ENCODE measurements at regions not wholly inside any gene's neighbourhood (a gene's known extent, or its start where the extent isn't known, plus 50 kb on each side); places are given as distances from the start of the nearest gene placed in this dataset.
A peak's percentile ranks its signal among the peaks of the same experiment; 100 is the strongest.
"Not testable (repeated sequence)": the region's sequence is repeated elsewhere in the genome, so short reads cannot be mapped to it uniquely, and the experiment has no call there.

DNA sequence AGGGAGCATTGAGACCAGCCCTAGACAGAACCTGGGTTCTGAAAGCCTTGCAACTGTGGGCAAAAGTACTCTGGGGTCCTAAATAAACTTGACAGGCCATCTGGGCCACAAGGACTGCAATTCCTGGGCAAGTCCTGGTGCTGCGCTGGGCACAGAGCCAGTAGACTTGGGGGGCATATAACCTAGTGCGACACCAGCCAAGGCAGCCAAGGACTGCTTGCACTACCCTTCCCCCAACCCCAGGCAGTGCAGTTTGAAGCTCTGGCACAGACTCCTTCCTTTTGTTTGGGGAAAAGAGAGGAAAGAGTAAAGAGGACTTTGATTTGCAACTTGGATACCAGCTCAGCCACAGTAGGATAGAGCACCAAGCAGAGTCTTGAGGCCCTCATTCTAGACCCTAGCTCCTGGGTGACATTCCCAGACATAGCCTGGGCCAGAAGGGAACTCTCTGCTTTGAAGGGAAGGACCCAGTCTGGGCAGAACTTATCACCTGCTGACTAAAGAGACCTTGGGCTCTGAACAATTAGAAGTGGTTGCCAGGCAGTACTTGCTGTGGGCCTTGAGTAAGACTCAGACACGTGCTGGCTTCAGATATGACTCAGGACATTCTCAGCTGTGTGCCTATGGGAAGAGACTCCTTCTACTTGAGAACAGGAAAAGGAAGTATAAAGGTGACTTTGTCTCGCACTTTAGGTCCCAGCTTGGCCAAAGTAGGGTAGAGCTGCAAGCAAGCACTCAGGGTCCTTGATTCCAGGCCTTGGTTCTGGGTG is 522.8 kb downstream of the GLUD2 start:
- no peak for DNase-seq (ENCODE audit: low spot score)
- TF ChIP-seq, protein P1, sequence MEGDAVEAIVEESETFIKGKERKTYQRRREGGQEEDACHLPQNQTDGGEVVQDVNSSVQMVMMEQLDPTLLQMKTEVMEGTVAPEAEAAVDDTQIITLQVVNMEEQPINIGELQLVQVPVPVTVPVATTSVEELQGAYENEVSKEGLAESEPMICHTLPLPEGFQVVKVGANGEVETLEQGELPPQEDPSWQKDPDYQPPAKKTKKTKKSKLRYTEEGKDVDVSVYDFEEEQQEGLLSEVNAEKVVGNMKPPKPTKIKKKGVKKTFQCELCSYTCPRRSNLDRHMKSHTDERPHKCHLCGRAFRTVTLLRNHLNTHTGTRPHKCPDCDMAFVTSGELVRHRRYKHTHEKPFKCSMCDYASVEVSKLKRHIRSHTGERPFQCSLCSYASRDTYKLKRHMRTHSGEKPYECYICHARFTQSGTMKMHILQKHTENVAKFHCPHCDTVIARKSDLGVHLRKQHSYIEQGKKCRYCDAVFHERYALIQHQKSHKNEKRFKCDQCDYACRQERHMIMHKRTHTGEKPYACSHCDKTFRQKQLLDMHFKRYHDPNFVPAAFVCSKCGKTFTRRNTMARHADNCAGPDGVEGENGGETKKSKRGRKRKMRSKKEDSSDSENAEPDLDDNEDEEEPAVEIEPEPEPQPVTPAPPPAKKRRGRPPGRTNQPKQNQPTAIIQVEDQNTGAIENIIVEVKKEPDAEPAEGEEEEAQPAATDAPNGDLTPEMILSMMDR (IDR thresholded peaks at IDR 0.05; ENCODE audit: borderline replicate concordance, control extremely low read depth, extremely low read depth, insufficient read depth, missing control alignments), result no peak
- in situ Hi-C loops (cut with MboI; ENCODE audit: low sequenced_read_pairs, unreplicated experiment), result loop anchor here (10.0 kb wide), 1 partner anchor 785 kb away; no protein-coding TSS in a partner anchor

DNA sequence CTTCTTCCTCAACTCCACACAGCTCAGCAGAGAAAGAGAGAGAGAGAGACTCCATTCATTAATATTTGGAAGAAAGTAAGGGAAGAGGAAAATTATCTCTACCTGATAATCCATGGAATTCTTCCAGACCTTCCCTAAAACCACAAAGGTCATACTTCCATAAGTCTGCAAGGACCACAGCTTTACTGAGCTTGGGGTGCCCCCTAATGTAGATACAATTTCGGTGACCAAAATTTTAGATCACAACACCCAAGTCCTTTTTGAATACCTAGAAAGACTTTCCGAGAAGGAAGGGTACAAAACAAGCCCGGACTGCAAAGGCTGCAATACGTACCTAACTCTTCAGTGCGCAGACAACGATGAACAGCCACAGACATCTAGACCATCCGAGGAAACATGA is 523.9 kb downstream of the GLUD2 start:
- TF ChIP-seq, protein P1 (IDR thresholded peaks at IDR 0.05; ENCODE audit: borderline replicate concordance, control extremely low read depth, extremely low read depth, insufficient read depth, missing control alignments), result no peak
- in situ Hi-C loops (cut with MboI; ENCODE audit: low sequenced_read_pairs, unreplicated experiment), result loop anchor here (10.0 kb wide), 1 partner anchor 787 kb away; no protein-coding TSS in a partner anchor
- no peak for DNase-seq (ENCODE audit: low spot score)

- not testable (repeated sequence) for DNase-seq (ENCODE audit: low spot score)
- in situ Hi-C loops (cut with MboI; ENCODE audit: low sequenced_read_pairs, unreplicated experiment), result loop anchor here (10.0 kb wide), 1 partner anchor 790 kb away; no protein-coding TSS in a partner anchor
These were observed 527.0 kb downstream of the GLUD2 start for GRCh38 chrX:121574384-121574783.

DNA sequence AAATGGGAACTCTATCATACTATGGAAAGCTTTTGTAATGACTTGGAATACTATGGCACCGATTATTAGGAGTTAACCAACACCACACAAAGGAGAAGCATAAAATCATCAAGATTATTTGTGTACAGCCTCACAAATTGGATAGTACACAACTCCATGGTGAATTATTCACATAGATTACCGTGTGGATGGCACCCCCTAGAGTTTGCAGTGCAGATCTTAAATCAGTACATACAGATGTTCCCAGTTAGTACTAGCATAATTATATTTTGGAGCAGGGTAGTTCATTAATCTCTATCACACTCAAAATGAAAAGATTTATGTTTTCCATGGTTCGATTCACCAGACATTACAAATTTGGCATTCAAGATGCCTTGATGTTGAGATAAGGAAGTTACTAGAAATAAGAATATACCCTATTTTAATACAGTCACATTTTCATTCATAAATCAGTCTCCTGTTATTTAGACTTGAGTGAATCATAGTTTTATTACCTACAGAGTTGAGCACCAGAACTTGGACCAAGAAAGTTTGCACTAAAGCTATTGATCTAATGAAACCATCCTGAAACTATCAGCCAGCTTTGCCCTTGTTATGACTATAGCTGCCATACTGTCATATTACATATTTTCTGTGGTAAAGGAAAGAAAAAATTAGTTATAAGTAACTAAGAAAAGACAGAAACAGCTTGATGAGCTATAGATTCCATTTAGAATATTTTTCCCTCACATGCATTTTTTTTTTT is 531.8 kb downstream of the GLUD2 start:
- in situ Hi-C loops (cut with MboI; ENCODE audit: low sequenced_read_pairs, unreplicated experiment), result loop anchor here (10.0 to 25.0 kb wide), 2 partner anchors 267 to 794 kb away; no protein-coding TSS in a partner anchor
- TF ChIP-seq, protein P1 (IDR thresholded peaks at IDR 0.05; ENCODE audit: borderline replicate concordance, control extremely low read depth, extremely low read depth, insufficient read depth, missing control alignments), result peak; percentile 49
- no peak for DNase-seq (ENCODE audit: low spot score)

GRCh38 chrX:121581885-121582284 is 534.5 kb downstream of the GLUD2 start:
- in situ Hi-C loops (cut with MboI; ENCODE audit: low sequenced_read_pairs, unreplicated experiment), result loop anchor here (25.0 kb wide), 1 partner anchor 270 kb away; no protein-coding TSS in a partner anchor
- TF ChIP-seq, protein P1 (IDR thresholded peaks at IDR 0.05; ENCODE audit: borderline replicate concordance, control extremely low read depth, extremely low read depth, insufficient read depth, missing control alignments), result no peak
- no peak for DNase-seq (ENCODE audit: low spot score)

- in situ Hi-C loops (cut with MboI; ENCODE audit: low sequenced_read_pairs, unreplicated experiment), result loop anchor here (25.0 kb wide), 1 partner anchor 273 kb away; no protein-coding TSS in a partner anchor
- TF ChIP-seq, protein P1 (IDR thresholded peaks at IDR 0.05; ENCODE audit: borderline replicate concordance, control extremely low read depth, extremely low read depth, insufficient read depth, missing control alignments), result no peak
- DNase-seq (ENCODE audit: low spot score), result no peak
These were observed 538.2 kb downstream of the GLUD2 start for GRCh38 chrX:121585626-121586025.
